K562 (cell line): ENCODE measurements at regions not wholly inside any gene's neighbourhood (a gene's known extent, or its start where the extent isn't known, plus 50 kb on each side); places are given as distances from the start of the nearest gene placed in this dataset.

Experiments used
- ATAC-seq: fragments of 200-7000 bp; cut with Tn5 transposase; 3 replicates; pipeline ENCODE4 v1.9.1; 2020; ENCODE audit warnings: moderate library complexity
- BruUV-seq: library from RNA; stranded (reverse); fragments of 400-500 nt; replicated peaks from 2 replicates; lab custom pipeline; 2021; lab: Mats Ljungman, UMichigan
- CTCF ChIA-PET: fragments of 300-600 bp; formaldehyde crosslinking; extraction: SDS; loops from one replicate; lab custom pipeline; 2021; ENCODE audit warnings: low intra/inter-chr PET ratio; lab: Yijun Ruan, JAX
- POLR2A ChIA-PET: fragments of 300-600, 350-650 bp; sonication (Branson Sonifier 250); formaldehyde crosslinking; extraction: SDS; loops from one replicate; lab custom pipeline; 2021; ENCODE audit warnings: antibody characterized with exemption, inconsistent platforms; lab: Yijun Ruan, JAX
- DNase-seq, 4 experiments: peaks; one replicate each; pipeline versions ENCODE4 v3.0.0 to v3.0.0-alpha.2; 2011 to 2018; ENCODE audit warnings: low spot score in 3 of 4, mixed read lengths in 3 of 4; ENCODE audit errors: extremely low read depth in 1 of 4
- FAIRE-seq: peaks from 2 replicates; lab custom pipeline; 2011; peaks lifted over from hg19 to GRCh38; lab: Jason Lieb, UNC
- H2AFZ ChIP-seq: 2 replicates; pipeline ENCODE4 v1.6.0; 2011; ENCODE audit warnings: low read depth, low read length, control low read depth, inconsistent platforms
- H3K27ac ChIP-seq: fragments of 200-600 bp; 3 replicates; pipeline ENCODE4 v1.8.0; 2011; ENCODE audit warnings: low read depth, mild to moderate bottlenecking, control low read depth, inconsistent platforms, low read length, moderate library complexity, mixed read lengths; ENCODE audit errors: extremely low read depth
- H3K27me3 ChIP-seq, 2 experiments: fragments of 300-600 bp in 1 of 2; 2 replicates in 1 of 2; 3 replicates in 1 of 2; pipeline versions ENCODE4 v1.6.0 to v1.8.0; 2011; ENCODE audit warnings: inconsistent platforms in 2 of 2, low read length in 2 of 2, mild to moderate bottlenecking in 1 of 2, mixed read lengths in 1 of 2, moderate library complexity in 1 of 2; ENCODE audit not compliant: control insufficient read depth in 2 of 2, insufficient read depth in 2 of 2
- H3K36me3 ChIP-seq: fragments of 300-600 bp; 3 replicates; pipeline ENCODE4 v1.8.0; 2011; ENCODE audit warnings: mild to moderate bottlenecking, low read length, inconsistent platforms; ENCODE audit not compliant: control insufficient read depth, insufficient read depth
- H3K4me1 ChIP-seq, 2 experiments: fragments of 200-600 bp in 1 of 2; replicated peaks in 1 of 2; 2 replicates in 1 of 2; 3 replicates in 1 of 2; pipeline versions ENCODE4 v1.5.1 to v1.8.0; 2011; ENCODE audit warnings: inconsistent platforms in 2 of 2, low read length in 2 of 2, mild to moderate bottlenecking in 1 of 2, mixed read lengths in 1 of 2, moderate library complexity in 1 of 2; ENCODE audit not compliant: control insufficient read depth in 2 of 2, insufficient read depth in 2 of 2
- H3K4me2 ChIP-seq: 2 replicates; pipeline ENCODE4 v1.6.1; 2011; ENCODE audit warnings: low read length, control low read depth, inconsistent platforms, mixed read lengths; ENCODE audit not compliant: insufficient read depth
- H3K4me3 ChIP-seq: fragments of 200-600 bp; sonication (generic), shearing (Covaris generic); 2 replicates; pipeline ENCODE4 v1.5.1; 2016; ENCODE audit warnings: control low read depth, inconsistent platforms
- H3K79me2 ChIP-seq: fragments of 200-600 bp; 3 replicates; pipeline ENCODE4 v1.8.0; 2011; ENCODE audit warnings: low read length, inconsistent platforms; ENCODE audit not compliant: control insufficient read depth, insufficient read depth
- H3K9ac ChIP-seq, 2 experiments: 2 replicates each; pipeline versions ENCODE4 v1.6.0 to v1.6.1; 2011; ENCODE audit warnings: low read depth in 2 of 2, low read length in 2 of 2, control low read depth in 1 of 2, inconsistent platforms in 1 of 2, mild to moderate bottlenecking in 1 of 2, mixed read lengths in 1 of 2; ENCODE audit not compliant: insufficient read depth in 1 of 2
- H3K9me1 ChIP-seq: one replicate; pipeline ENCODE4 v1.6.0; 2011; ENCODE audit warnings: inconsistent platforms, mild to moderate bottlenecking, low read length, moderate library complexity; ENCODE audit not compliant: control insufficient read depth, insufficient read depth
- H3K9me3 ChIP-seq: replicated peaks from 2 replicates; pipeline ENCODE4 v1.5.1; 2011; ENCODE audit warnings: low read depth, low read length, inconsistent platforms; ENCODE audit not compliant: control insufficient read depth, insufficient read depth
- H4K20me1 ChIP-seq: replicated peaks from 2 replicates; pipeline ENCODE4 v1.6.1; 2011; ENCODE audit warnings: low read length, inconsistent platforms, mixed read lengths; ENCODE audit not compliant: control insufficient read depth, insufficient read depth
- MLX ChIP-seq, 2 experiments: fragments of 450-650 bp in 1 of 2; sonication (generic) in 1 of 2; formaldehyde crosslinking; conservative IDR thresholded peaks; 2 replicates each; pipeline versions ENCODE4 v1.4.0 to v1.8.1; 2020 to 2022; ENCODE audit warnings: mild to moderate bottlenecking in 1 of 2, missing genetic modification reagents in 1 of 2
- WGBS: fragments of 100-300 bp; shearing (Covaris generic); methylation state at CpG from one replicate; pipeline ENCODE4 v1.1.6; 2016; ENCODE audit warnings: low coverage, mixed read lengths; ENCODE audit not compliant: insufficient coverage; ENCODE audit errors: missing lambda C conversion rate; 5-methylcytosine and 5-hydroxymethylcytosine counted together
- in situ Hi-C: fragments of 300-500 bp; cut with MboI; formaldehyde crosslinking; loops from 4 replicates; pipeline ENCODE4 v1.15.0; 2018; ENCODE audit warnings: inconsistent platforms, mixed read lengths
- intact Hi-C: fragments of 100-400 bp; cut with micrococcal nuclease; formaldehyde crosslinking; loops from 2 replicates; pipeline ENCODE4 v1.14.2; 2022
- TF ChIP-seq, protein P1 (sequence below): fragments of 450-650 bp; formaldehyde crosslinking; IDR thresholded peaks from 2 replicates; pipeline ENCODE4 v1.4.0; 2020; ENCODE audit warnings: mild to moderate bottlenecking, mixed read lengths

- Histone ChIP-seq H3K36me3 (no peaks in the 10 kb centered on the region), H3K9me1 (no peaks in the 10 kb centered on the region), H3K9me3 (no peaks in the 10 kb centered on the region), H4K20me1 (no peaks in the 10 kb centered on the region), H3K9ac (no peak overlapping the region), H3K4me1 (peaks cover 0 to 2% of the 10 kb centered on the region in 2 experiments; a peak in 2 of 5 replicates), H2AFZ (no peak overlapping the region), H3K4me3 (no peak overlapping the region), H3K79me2 (no peaks in the 10 kb centered on the region), H3K4me2 (no peak overlapping the region), H3K27ac (no peak overlapping the region), H3K27me3 (no peaks in the 10 kb centered on the region)
- DNase-seq (no peak), ATAC-seq (no peak), FAIRE-seq (no peak)
- 53% methylated on average over 2 of the region's 2 CpGs for WGBS
- no TSS peak for BruUV-seq
- in situ Hi-C loops = no loop called here
- POLR2A ChIA-PET = no interaction called here
- TF ChIP-seq, protein P1, sequence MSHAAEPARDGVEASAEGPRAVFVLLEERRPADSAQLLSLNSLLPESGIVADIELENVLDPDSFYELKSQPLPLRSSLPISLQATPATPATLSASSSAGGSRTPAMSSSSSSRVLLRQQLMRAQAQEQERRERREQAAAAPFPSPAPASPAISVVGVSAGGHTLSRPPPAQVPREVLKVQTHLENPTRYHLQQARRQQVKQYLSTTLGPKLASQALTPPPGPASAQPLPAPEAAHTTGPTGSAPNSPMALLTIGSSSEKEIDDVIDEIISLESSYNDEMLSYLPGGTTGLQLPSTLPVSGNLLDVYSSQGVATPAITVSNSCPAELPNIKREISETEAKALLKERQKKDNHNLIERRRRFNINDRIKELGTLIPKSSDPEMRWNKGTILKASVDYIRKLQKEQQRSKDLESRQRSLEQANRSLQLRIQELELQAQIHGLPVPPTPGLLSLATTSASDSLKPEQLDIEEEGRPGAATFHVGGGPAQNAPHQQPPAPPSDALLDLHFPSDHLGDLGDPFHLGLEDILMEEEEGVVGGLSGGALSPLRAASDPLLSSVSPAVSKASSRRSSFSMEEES (CRISPR knock-in tag) = peak; percentile 59
- TF ChIP-seq MLX (CRISPR knock-in tag; conservative IDR thresholded peaks at IDR 0.05) = no peak
- CTCF ChIA-PET = no interaction called here
- intact Hi-C loops = no loop called here
Observed at GRCh38 chr1:161432091-161432490, 64.4 kb upstream of the CFAP126 start.
